H1 (cell line): ENCODE measurements at regions not wholly inside any gene's neighbourhood (a gene's known extent, or its start where the extent isn't known, plus 50 kb on each side); places are given as distances from the start of the nearest gene placed in this dataset.

Source experiments
- CBX5 ChIP-seq: fragments of 300-800, 300-1000 bp; sonication (generic); IDR thresholded peaks from 2 replicates; pipeline ENCODE4 v1.7.1; 2016; ENCODE audit warnings: antibody characterized with exemption, low read length, low read depth
- CHD2 ChIP-seq: IDR thresholded peaks from 2 replicates; pipeline ENCODE4 v1.6.1; 2012; ENCODE audit warnings: low read length, improper control_type of control experiment
- EP300 ChIP-seq, 2 experiments: IDR thresholded peaks; 1 replicate in 1 of 2; 2 replicates in 1 of 2; pipeline ENCODE4 v1.6.1; 2011 to 2012; ENCODE audit warnings: low read depth in 2 of 2, low read length in 2 of 2, mild to moderate bottlenecking in 2 of 2, borderline replicate concordance in 1 of 2, inconsistent platforms in 1 of 2, moderate library complexity in 1 of 2
- FOSL1 ChIP-seq: IDR thresholded peaks from 2 replicates; pipeline ENCODE4 v1.6.1; 2011; ENCODE audit warnings: mild to moderate bottlenecking, low read depth, low read length, moderate library complexity; ENCODE audit not compliant: insufficient read depth
- KDM1A ChIP-seq: fragments of 200-600, 300-600 bp; sonication (generic); IDR thresholded peaks from 2 replicates; pipeline ENCODE4 v1.7.1; 2016; ENCODE audit warnings: mild to moderate bottlenecking, low read length, borderline replicate concordance
- POLR2A ChIP-seq, 2 experiments: IDR thresholded peaks; 1 replicate in 1 of 2; 2 replicates in 1 of 2; pipeline ENCODE4 v1.6.1; 2011; ENCODE audit warnings: low read depth in 2 of 2, low read length in 2 of 2, mild to moderate bottlenecking in 2 of 2; ENCODE audit errors: control extremely low read depth in 1 of 2
- SIN3A ChIP-seq, 2 experiments: IDR thresholded peaks in 1 of 2; conservative IDR thresholded peaks in 1 of 2; 2 replicates each; pipeline ENCODE4 v1.6.1; 2011 to 2012; ENCODE audit warnings: low read length in 2 of 2, improper control_type of control experiment in 1 of 2, low read depth in 1 of 2, mild to moderate bottlenecking in 1 of 2
- SP1 ChIP-seq: IDR thresholded peaks from 2 replicates; pipeline ENCODE4 v1.6.1; 2011; ENCODE audit warnings: low read depth, low read length
- SRF ChIP-seq: IDR thresholded peaks from 2 replicates; pipeline ENCODE4 v1.6.1; 2011; ENCODE audit warnings: mild to moderate bottlenecking, low read depth, low read length, moderate library complexity
- YY1 ChIP-seq: IDR thresholded peaks from 2 replicates; pipeline ENCODE4 v1.6.1; 2011; ENCODE audit warnings: low read depth, mild to moderate bottlenecking, low read length
- TF ChIP-seq, protein P1 (sequence below), 3 experiments: IDR thresholded peaks; 1 replicate in 2 of 3; 2 replicates in 1 of 3; pipeline versions ENCODE4 v1.5.1 to v1.6.1; 2011; ENCODE audit warnings: low read length in 3 of 3, mild to moderate bottlenecking in 3 of 3, inconsistent platforms in 2 of 3, low read depth in 1 of 3, moderate library complexity in 1 of 3; ENCODE audit not compliant: insufficient read depth in 1 of 3; ENCODE audit errors: control extremely low read depth in 1 of 3

DNA sequence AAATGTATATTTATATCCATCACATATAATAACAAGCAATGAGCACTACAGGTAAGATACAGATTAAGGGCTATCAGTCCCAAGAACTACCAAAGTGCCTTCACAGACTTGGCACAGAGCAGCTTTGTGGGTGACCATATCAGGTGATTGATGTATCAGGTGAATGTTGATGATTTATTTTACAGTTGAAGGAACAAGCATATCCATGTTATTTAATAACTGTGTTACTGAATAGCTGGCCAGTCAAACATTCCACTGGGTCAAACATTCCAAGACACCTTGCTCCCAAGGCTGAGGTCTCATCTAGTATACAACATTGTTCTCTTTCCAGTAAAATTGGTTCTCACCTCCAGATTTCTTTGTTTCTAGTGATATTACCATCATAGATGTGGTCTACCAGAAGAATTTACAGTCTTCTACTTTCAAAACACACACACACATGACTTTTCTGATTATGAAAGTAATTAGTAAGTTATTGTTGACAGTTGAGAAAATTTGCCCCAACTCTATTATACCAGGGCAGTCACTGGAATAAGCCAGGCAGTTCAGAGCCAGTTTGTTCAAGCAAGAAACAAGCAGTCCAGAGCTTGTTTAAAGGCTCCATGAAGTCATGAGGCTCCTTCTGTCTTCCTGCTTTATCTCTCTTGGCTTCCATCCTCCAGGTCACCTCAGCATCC is 68.2 kb downstream of the ELAPOR2 start:
- TF ChIP-seq CHD2 (no peak), YY1 (no peak), SRF (no peak), SIN3A (conservative IDR thresholded peaks at IDR 0.05 in 1 of 2, IDR thresholded peaks at IDR 0.05 in 1 of 2; ENCODE audit: low read depth in 1 of 2, low read length in 2 of 2) (no peak), EP300 (IDR thresholded peaks at IDR 0.05; ENCODE audit: borderline replicate concordance in 1 of 2, low read depth in 2 of 2, low read length in 2 of 2) (no peak), POLR2A (IDR thresholded peaks at IDR 0.05; ENCODE audit: control extremely low read depth in 1 of 2, low read depth in 2 of 2, low read length in 2 of 2) (no peak), FOSL1 (no peak), SP1 (no peak), CBX5 (no peak), KDM1A (no peak)
- TF ChIP-seq, protein P1, sequence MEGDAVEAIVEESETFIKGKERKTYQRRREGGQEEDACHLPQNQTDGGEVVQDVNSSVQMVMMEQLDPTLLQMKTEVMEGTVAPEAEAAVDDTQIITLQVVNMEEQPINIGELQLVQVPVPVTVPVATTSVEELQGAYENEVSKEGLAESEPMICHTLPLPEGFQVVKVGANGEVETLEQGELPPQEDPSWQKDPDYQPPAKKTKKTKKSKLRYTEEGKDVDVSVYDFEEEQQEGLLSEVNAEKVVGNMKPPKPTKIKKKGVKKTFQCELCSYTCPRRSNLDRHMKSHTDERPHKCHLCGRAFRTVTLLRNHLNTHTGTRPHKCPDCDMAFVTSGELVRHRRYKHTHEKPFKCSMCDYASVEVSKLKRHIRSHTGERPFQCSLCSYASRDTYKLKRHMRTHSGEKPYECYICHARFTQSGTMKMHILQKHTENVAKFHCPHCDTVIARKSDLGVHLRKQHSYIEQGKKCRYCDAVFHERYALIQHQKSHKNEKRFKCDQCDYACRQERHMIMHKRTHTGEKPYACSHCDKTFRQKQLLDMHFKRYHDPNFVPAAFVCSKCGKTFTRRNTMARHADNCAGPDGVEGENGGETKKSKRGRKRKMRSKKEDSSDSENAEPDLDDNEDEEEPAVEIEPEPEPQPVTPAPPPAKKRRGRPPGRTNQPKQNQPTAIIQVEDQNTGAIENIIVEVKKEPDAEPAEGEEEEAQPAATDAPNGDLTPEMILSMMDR (IDR thresholded peaks at IDR 0.05; ENCODE audit: control extremely low read depth in 1 of 3, insufficient read depth in 1 of 3, low read depth in 1 of 3, low read length in 3 of 3) = no peak
